ENCODE measurements at regions not wholly inside any gene's neighbourhood (a gene's known extent, or its start where the extent isn't known, plus 50 kb on each side); places are given as distances from the start of the nearest gene placed in this dataset.

- TF ChIP-seq CTCF (IDR thresholded peaks at IDR 0.05; ENCODE audit: borderline replicate concordance): no peak
- Histone ChIP-seq H3K4me3 (no peak overlapping the region), H3K36me3 (no peaks in the 10 kb centered on the region), H3K27ac (replicated peaks) (peak overlapping the region; percentile 81), H3K9me3 (replicated peaks) (no peaks in the 10 kb centered on the region), H3K27me3 (ENCODE audit: low read depth) (no peaks in the 10 kb centered on the region), H3K4me1 (peaks cover 40% of the 10 kb centered on the region)
- intact Hi-C loops (cut with micrococcal nuclease): no loop called here
- no peak for DNase-seq
These were observed 75.3 kb downstream of the BMP4 start for GRCh38 chr14:53881161-53881871.

GRCh38 chr14:53880761-53881160, 75.9 kb downstream of the BMP4 start:
- DNase-seq: no peak
- H3K36me3 ChIP-seq: no peaks in the 10 kb centered on the region
- no peak for TF ChIP-seq CTCF (IDR thresholded peaks at IDR 0.05; ENCODE audit: borderline replicate concordance)
- intact Hi-C loops (cut with micrococcal nuclease): no loop called here
- H3K27me3 ChIP-seq (ENCODE audit: low read depth): no peaks in the 10 kb centered on the region
- peaks cover 45% of the 10 kb centered on the region for H3K4me1 ChIP-seq
- H3K9me3 ChIP-seq (replicated peaks): no peaks in the 10 kb centered on the region
- H3K27ac ChIP-seq (replicated peaks): peak overlapping the region; percentile 81
- no peak overlapping the region for H3K4me3 ChIP-seq

DNA sequence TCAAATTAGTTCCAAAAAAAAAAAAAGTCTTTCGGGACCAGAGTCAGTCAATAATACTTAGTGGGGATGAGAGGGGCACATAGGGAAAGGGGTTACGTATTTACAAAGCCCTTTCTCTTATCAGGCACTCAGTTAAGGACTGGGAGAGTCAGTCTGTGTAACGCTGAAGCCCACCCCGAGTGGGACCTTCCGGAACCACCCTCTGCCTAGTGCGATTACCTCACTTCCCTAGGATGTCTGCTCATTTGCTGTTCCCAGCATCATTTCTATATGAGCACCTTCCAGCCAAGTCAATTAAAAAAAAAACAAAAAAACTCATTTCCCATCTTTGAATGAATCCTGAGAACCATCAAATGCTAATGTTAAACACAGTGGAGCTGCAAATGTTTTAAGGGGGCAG, 76.9 kb downstream of the BMP4 start:
- no peaks in the 10 kb centered on the region for H3K9me3 ChIP-seq (replicated peaks)
- intact Hi-C loops (cut with micrococcal nuclease): no loop called here
- TF ChIP-seq CTCF (IDR thresholded peaks at IDR 0.05; ENCODE audit: borderline replicate concordance): no peak
- no peaks in the 10 kb centered on the region for H3K27me3 ChIP-seq (ENCODE audit: low read depth)
- peaks cover 52% of the 10 kb centered on the region for H3K4me1 ChIP-seq
- H3K36me3 ChIP-seq: no peaks in the 10 kb centered on the region
- H3K27ac ChIP-seq (replicated peaks): peak overlapping the region; percentile 81
- no peak for DNase-seq
- H3K4me3 ChIP-seq: peak overlapping the region; percentile 17

GRCh38 chr14:53879022-53879686, 77.5 kb downstream of the BMP4 start:
- Histone ChIP-seq H3K27me3 (ENCODE audit: low read depth) (no peaks in the 10 kb centered on the region), H3K9me3 (replicated peaks) (peaks cover 3% of the 10 kb centered on the region), H3K27ac (replicated peaks) (peak overlapping the region; percentile 81), H3K4me1 (peaks cover 54% of the 10 kb centered on the region), H3K4me3 (peak overlapping the region; percentile 17), H3K36me3 (no peaks in the 10 kb centered on the region)
- no peak for DNase-seq
- intact Hi-C loops (cut with micrococcal nuclease): no loop called here
- TF ChIP-seq CTCF (IDR thresholded peaks at IDR 0.05; ENCODE audit: borderline replicate concordance): no peak

- H3K9me3 ChIP-seq (replicated peaks): peaks cover 4% of the 10 kb centered on the region
- H3K36me3 ChIP-seq: no peaks in the 10 kb centered on the region
- H3K27me3 ChIP-seq (ENCODE audit: low read depth): no peaks in the 10 kb centered on the region
- H3K27ac ChIP-seq (replicated peaks): peak overlapping the region; percentile 78
- intact Hi-C loops (cut with micrococcal nuclease): no loop called here
- DNase-seq: no peak
- TF ChIP-seq CTCF (IDR thresholded peaks at IDR 0.05; ENCODE audit: borderline replicate concordance): no peak
- H3K4me3 ChIP-seq: no peak overlapping the region
- H3K4me1 ChIP-seq: peaks cover 52% of the 10 kb centered on the region
These were observed 81.2 kb downstream of the BMP4 start for GRCh38 chr14:53875324-53875897.

Measured in left ventricle myocardium inferior (tissue), 1 donor.